HUES64 (cell line): ENCODE measurements at regions not wholly inside any gene's neighbourhood (a gene's known extent, or its start where the extent isn't known, plus 50 kb on each side); places are given as distances from the start of the nearest gene placed in this dataset.

ENCODE experiments used
- H3K27ac ChIP-seq: 2 replicates; pipeline ENCODE4 v1.7.0; 2013; ENCODE audit warnings: low read depth, low read length, inconsistent platforms
- H3K27me3 ChIP-seq: 2 replicates; pipeline ENCODE4 v1.6.1; 2013; ENCODE audit warnings: mild to moderate bottlenecking, low read length; ENCODE audit not compliant: insufficient read depth
- H3K36me3 ChIP-seq: 2 replicates; pipeline ENCODE4 v1.6.1; 2013; ENCODE audit warnings: mild to moderate bottlenecking, low read length; ENCODE audit not compliant: insufficient read depth
- H3K4me1 ChIP-seq: 2 replicates; pipeline ENCODE4 v1.6.1; 2013; ENCODE audit warnings: mild to moderate bottlenecking, low read length, moderate library complexity; ENCODE audit not compliant: insufficient read depth
- H3K4me3 ChIP-seq: 2 replicates; pipeline ENCODE4 v1.5.1; 2013; ENCODE audit warnings: mild to moderate bottlenecking, low read length, moderate library complexity
- H3K9ac ChIP-seq: 2 replicates; pipeline ENCODE4 v1.6.1; 2013; ENCODE audit warnings: mild to moderate bottlenecking, low read depth, low read length
- H3K9me3 ChIP-seq: 2 replicates; pipeline ENCODE4 v1.6.1; 2013; ENCODE audit warnings: low read depth, low read length; ENCODE audit not compliant: insufficient read depth
- WGBS: fragments of 150-250, 120-280 bp; methylation state at CpG from one replicate; pipeline ENCODE4 v1.1.7; 2013; ENCODE audit warnings: missing lambda C conversion rate; 5-methylcytosine and 5-hydroxymethylcytosine counted together

DNA sequence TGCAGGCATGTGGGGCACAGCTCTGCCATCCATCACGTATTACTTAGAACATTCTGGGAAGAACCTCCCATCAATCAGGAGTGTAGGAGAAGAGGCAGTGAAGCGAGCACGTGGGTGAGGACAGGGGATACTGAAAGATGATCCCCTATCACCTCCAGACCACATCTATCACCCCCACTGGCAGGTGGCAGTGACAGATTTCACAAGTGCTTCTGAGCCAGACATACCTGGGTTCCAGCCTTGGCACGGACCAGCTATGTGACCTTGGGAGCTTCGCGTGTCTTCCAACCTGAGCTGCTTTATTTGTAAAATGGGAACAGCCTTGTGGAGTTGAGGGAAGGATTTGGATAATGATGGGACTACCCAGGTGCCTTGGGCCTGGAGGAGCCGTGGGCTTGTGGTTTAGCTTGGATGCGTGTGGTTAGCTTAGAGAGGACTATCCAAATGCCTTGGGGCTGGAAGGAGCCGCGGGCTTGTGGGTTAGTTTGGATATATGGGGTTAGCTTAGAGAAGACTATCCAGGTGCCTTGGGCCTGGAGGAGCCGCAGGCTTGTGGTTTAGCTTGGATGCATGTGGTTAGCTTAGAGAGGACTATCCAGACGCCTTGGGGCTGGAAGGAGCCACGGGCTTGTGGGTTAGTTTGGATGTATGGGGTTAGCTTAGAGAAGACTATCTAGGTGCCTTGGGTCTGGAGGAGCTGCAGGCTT lies 206.4 kb downstream of the ENGASE start:
- Histone ChIP-seq H3K36me3 (no peaks in the 10 kb centered on the region), H3K9me3 (no peaks in the 10 kb centered on the region), H3K4me3 (no peak overlapping the region), H3K4me1 (no peaks in the 10 kb centered on the region), H3K9ac (no peak overlapping the region), H3K27me3 (no peaks in the 10 kb centered on the region), H3K27ac (no peak overlapping the region)
- WGBS, result 93% methylated on average over 12 of the region's 13 CpGs

DNA sequence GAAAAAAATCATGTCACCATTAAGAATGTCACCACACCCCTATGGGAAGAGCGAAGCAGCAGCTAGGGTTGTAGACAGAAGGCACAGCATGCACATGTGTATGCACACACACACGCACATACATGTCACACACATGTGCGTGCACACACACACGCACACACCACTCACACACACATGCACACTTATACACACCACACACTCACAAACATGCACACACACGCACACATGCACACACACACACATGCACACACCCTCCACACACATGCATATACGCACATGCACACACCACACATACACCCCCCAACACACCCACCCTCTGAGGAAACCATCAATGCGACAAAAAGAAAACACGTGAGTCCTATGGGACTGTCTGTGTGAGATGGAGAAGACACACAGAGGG lies 205.4 kb downstream of the ENGASE start:
- Histone ChIP-seq H3K27ac (no peak overlapping the region), H3K9me3 (no peaks in the 10 kb centered on the region), H3K4me1 (no peaks in the 10 kb centered on the region), H3K9ac (no peak overlapping the region), H3K36me3 (no peaks in the 10 kb centered on the region), H3K27me3 (no peaks in the 10 kb centered on the region; the same call in 1 of the 2 replicates), H3K4me3 (no peak overlapping the region)
- 84% methylated on average over 8 of the region's 8 CpGs for WGBS

DNA sequence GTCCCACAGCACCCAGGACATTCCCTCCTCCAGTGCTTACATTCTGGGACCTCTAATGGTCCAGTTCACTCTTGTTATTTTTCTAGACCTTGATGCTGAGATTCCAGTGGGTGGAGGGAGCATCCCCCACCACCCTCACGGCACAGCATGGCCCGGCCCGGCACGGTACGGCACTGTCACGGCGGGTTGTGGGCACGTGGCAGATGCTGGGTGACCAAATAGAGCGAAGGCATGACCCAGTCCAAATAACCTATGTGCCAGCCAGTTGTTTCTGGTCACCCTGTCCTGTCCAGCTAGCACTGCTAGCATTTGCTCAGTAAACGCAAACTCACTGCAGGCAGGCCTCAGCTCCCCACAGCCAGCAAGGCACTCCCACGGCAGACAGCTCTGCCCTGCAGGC lies 204.7 kb downstream of the ENGASE start:
- no peak overlapping the region for H3K27ac ChIP-seq
- no peaks in the 10 kb centered on the region for H3K4me1 ChIP-seq
- no peaks in the 10 kb centered on the region for H3K9me3 ChIP-seq
- H3K4me3 ChIP-seq, result no peak overlapping the region
- no peaks in the 10 kb centered on the region for H3K36me3 ChIP-seq
- 96% methylated on average over 11 of the region's 11 CpGs for WGBS
- no peaks in the 10 kb centered on the region; the same call in 1 of the 2 replicates for H3K27me3 ChIP-seq
- no peak overlapping the region for H3K9ac ChIP-seq

DNA sequence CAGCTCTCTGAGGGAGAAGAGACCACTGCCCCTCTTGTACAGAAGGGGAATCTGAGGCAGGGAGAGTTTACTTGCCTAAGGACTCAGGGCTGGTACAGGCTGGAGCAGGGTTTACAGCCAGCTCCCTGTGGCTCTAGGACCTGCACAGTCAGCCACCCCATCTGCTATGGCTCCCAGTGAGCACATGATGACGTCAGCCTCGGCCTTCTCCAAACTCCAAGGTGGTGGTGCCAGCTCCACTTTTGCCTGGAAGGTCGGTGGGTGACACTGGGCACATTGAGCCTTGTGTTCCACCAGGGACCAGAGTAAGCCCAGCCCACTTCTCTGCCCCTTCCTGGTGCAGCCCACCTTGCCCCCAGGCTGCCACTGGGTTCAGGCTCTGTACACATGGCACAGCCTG lies 202.2 kb downstream of the ENGASE start:
- H3K4me3 ChIP-seq, result no peak overlapping the region
- H3K27ac ChIP-seq, result no peak overlapping the region
- no peaks in the 10 kb centered on the region for H3K9me3 ChIP-seq
- no peaks in the 10 kb centered on the region for H3K36me3 ChIP-seq
- H3K4me1 ChIP-seq, result no peaks in the 10 kb centered on the region
- no peaks in the 10 kb centered on the region; the same call in 1 of the 2 replicates for H3K27me3 ChIP-seq
- no peak overlapping the region for H3K9ac ChIP-seq
- 94% methylated on average over 3 of the region's 3 CpGs for WGBS

DNA sequence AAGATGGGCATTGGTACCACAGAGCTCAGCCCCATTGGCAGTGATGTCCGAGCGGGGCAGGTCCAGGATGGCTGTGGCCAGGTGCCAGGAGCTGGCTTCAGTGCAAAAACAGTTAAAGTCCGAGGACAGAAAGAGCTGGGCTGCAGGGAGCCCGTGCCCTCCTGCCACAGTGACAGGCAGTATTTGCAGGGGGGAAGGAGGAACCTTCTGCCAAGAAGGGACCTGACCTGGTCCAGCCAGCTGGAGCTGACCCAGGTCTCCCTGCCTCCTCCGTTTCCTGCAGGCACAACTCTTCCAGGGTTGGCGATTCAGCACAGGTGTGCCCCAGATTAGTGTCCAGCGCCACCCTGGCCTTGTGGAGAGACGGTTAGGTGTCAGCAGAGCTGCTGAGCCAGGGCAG lies 199.0 kb downstream of the ENGASE start:
- Histone ChIP-seq H3K27me3 (no peaks in the 10 kb centered on the region; the same call in 1 of the 2 replicates), H3K4me3 (no peak overlapping the region)

DNA sequence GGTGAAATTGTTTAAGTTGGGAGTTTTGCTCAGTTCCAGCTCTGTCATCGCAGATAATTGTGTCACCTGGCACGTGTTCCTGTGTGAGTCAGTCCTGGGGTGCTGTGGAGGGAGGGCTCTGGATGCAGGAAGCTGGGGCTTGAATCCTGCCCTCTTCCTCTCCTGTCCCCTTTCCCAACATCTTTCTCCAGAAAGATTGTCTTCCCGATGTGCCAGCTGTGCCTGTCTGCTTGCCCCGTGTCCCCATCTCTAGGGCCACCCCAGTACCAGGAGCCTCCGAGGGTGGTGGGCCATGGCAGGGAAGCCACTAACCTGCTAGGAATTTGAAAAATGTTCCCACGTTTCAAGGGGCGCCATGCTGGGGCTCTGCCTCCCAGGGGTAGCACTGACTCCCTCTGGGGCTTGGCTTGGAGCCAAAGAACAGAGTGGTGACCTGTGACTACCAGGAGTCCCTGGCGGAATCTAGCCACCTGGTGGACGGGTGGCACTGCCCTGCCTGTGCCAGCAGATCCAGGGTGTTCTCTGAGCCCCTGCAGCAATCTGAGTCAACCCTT lies 198.1 kb downstream of the ENGASE start:
- no peaks in the 10 kb centered on the region; the same call in 1 of the 2 replicates for H3K4me1 ChIP-seq
- H3K4me3 ChIP-seq, result no peak overlapping the region
- no peaks in the 10 kb centered on the region; the same call in 1 of the 2 replicates for H3K27me3 ChIP-seq
- WGBS, result 84% methylated on average over 9 of the region's 9 CpGs
- H3K27ac ChIP-seq, result no peak overlapping the region
- H3K9me3 ChIP-seq, result no peaks in the 10 kb centered on the region
- H3K9ac ChIP-seq, result no peak overlapping the region
- H3K36me3 ChIP-seq, result no peaks in the 10 kb centered on the region

More for the DNA sequence above, 199.0 kb downstream of the ENGASE start:
- no peaks in the 10 kb centered on the region for H3K9me3 ChIP-seq
- no peak overlapping the region for H3K27ac ChIP-seq
- H3K4me1 ChIP-seq, result no peaks in the 10 kb centered on the region; the same call in 1 of the 2 replicates
- H3K9ac ChIP-seq, result no peak overlapping the region
- WGBS, result 94% methylated on average over 8 of the region's 8 CpGs
- H3K36me3 ChIP-seq, result no peaks in the 10 kb centered on the region

DNA sequence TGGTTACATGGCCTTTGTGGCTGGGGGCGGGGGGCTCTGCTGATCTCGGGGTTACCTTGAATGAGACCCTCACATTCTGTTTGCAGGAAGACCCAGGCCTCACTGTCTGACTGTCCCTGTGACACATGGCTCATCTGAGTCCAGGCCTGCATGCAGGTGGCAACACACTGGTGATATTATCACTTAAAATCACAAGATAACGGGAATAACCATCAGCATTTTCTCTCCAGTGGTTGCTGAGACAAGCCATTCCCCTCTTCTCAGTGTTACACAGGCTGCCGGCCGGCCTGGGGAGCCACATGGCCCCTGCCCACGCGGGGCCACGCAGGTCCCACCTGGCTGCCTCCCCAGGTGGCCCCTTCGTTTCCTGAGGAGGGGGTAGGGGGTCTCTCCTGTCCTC lies 197.6 kb downstream of the ENGASE start:
- no peaks in the 10 kb centered on the region; the same call in 1 of the 2 replicates for H3K4me1 ChIP-seq
- H3K27me3 ChIP-seq, result no peaks in the 10 kb centered on the region; the same call in 1 of the 2 replicates
- no peak overlapping the region for H3K4me3 ChIP-seq
- H3K9ac ChIP-seq, result no peak overlapping the region
- H3K9me3 ChIP-seq, result no peaks in the 10 kb centered on the region
- WGBS, result 70% methylated on average over 9 of the region's 9 CpGs
- H3K36me3 ChIP-seq, result no peaks in the 10 kb centered on the region
- no peak overlapping the region for H3K27ac ChIP-seq

DNA sequence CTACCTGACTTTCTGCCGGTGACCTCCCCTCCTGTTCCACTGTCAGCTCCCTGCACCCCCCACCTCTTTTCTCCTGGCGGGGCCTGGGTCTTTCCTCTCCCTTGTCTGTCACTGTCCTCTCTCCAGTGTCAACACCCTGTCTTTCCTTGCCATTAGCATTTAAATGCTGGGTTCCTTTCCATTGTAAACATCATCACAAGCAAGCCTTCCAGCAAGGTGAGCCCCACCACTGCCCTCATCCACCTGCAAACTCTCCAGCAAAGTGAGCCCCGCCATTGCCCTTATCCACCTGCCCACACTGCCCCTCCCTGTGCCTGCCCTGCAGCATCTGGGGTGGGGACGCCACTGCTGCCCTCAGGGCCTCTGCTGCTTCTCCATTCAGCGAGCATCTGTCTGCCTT lies 195.0 kb downstream of the ENGASE start:
- H3K9ac ChIP-seq, result no peak overlapping the region
- 31% methylated on average over 5 of the region's 5 CpGs for WGBS
- H3K9me3 ChIP-seq, result no peaks in the 10 kb centered on the region
- no peaks in the 10 kb centered on the region; the same call in 1 of the 2 replicates for H3K4me1 ChIP-seq
- no peak overlapping the region for H3K27ac ChIP-seq
- H3K36me3 ChIP-seq, result no peaks in the 10 kb centered on the region
- H3K4me3 ChIP-seq, result no peak overlapping the region
- no peaks in the 10 kb centered on the region for H3K27me3 ChIP-seq

DNA sequence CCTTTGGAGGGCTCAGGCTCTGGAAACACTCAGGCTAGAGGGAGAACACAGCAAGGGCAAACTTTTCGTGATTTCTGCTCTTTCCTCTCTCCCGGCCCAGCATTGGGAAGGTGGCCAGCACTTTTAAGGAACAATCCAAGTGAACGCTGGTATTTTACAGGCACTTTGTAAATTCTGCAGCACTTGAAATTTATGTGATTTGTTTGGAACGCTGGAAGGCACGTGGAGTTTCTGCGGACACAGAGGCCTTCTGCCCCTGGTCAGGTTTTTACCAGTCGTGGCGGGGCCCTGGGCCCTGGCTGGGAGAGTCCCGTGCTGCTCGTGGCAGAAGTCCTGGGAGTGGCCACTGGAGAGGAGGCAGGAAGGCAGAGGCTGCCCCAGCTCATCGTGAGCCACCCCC lies 188.6 kb downstream of the ENGASE start:
- H3K27me3 ChIP-seq, result no peaks in the 10 kb centered on the region
- 91% methylated on average over 11 of the region's 11 CpGs for WGBS
- H3K4me3 ChIP-seq, result no peak overlapping the region
- H3K27ac ChIP-seq, result no peak overlapping the region
- no peaks in the 10 kb centered on the region for H3K36me3 ChIP-seq
- no peak overlapping the region for H3K9ac ChIP-seq
- no peaks in the 10 kb centered on the region for H3K4me1 ChIP-seq
- H3K9me3 ChIP-seq, result no peaks in the 10 kb centered on the region

DNA sequence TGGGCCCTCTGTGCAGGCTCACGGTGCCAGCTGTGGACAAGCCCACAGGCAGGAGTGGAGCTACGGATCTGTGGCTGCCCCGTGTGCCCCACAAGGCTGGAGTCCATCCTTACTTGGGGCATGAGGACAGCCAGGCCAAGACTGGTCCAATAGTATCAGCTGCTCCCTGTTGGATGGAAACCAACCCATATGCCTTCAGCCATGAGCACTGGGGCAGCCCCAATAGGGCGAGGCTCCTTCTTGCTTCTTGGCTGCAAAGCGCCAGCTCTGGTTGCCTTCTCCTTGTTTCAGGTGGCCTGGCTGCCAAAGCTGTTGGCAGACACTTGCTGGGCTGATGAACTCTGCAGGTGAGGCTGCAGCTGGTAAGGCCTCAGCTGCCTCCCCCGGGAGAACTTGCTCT lies 188.0 kb downstream of the ENGASE start:
- Histone ChIP-seq H3K36me3 (no peaks in the 10 kb centered on the region), H3K27me3 (no peaks in the 10 kb centered on the region), H3K9ac (no peak overlapping the region), H3K27ac (no peak overlapping the region), H3K9me3 (no peaks in the 10 kb centered on the region), H3K4me1 (no peaks in the 10 kb centered on the region), H3K4me3 (no peak overlapping the region)
- WGBS, result 95% methylated on average over 6 of the region's 6 CpGs

DNA sequence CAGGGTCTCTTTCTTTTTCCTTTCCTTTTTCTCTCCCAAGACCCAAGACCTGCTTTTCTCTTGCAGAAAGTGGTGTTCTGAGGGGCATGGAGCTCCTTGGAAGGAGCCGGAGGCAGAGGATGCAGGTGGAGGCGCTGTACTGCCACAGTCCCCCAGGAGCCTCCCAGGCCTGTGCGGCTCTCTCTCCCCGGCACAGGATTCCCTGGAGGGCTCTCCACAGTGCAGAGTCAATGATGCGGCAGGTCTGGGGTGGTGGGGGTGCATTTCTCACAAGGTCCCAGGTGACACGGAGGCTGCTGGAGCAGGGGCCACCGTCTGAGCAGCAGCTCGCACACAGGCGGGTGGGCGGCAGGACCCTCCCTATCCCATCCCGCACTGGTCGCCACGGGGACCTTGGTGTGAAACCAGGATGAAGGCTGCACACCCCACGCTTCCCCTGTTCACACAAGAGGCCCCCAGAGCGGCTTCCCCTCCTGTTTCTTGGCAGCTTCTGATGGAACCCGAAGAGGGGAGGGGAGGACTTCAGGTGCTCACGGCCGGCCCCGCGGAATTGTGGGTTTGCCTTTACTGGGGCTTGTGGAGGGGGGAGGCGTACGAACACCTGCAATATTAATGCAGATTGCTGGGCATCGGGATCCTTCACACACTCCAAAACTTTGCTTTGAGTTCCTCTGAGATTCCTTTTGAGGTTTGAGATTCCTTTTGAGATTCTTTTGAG lies 186.9 kb downstream of the ENGASE start:
- no peak overlapping the region for H3K9ac ChIP-seq
- H3K4me3 ChIP-seq, result no peak overlapping the region
- H3K27me3 ChIP-seq, result no peaks in the 10 kb centered on the region
- H3K36me3 ChIP-seq, result no peaks in the 10 kb centered on the region
- H3K9me3 ChIP-seq, result no peaks in the 10 kb centered on the region
- no peak overlapping the region for H3K27ac ChIP-seq
- 87% methylated on average over 23 of the region's 23 CpGs for WGBS
- H3K4me1 ChIP-seq, result no peaks in the 10 kb centered on the region
